ENCODE measurements at regions not wholly inside any gene's neighbourhood (a gene's known extent, or its start where the extent isn't known, plus 50 kb on each side); places are given as distances from the start of the nearest gene placed in this dataset.

GRCh38 chr5:88488561-88488960 lies 219.9 kb upstream of the TMEM161B start:
- TF ChIP-seq SP1 (CRISPR knock-in tag; conservative IDR thresholded peaks at IDR 0.05) (no peak), CTCF (IDR thresholded peaks at IDR 0.05) (no peak), ZNF121 (CRISPR knock-in tag; IDR thresholded peaks at IDR 0.05) (no peak), NR1H2 (CRISPR knock-in tag; IDR thresholded peaks at IDR 0.05) (no peak), ATF3 (CRISPR knock-in tag; conservative IDR thresholded peaks at IDR 0.05) (no peak), ARID4B (CRISPR knock-in tag; IDR thresholded peaks at IDR 0.05; ENCODE audit: borderline replicate concordance) (no peak), MYBL2 (CRISPR knock-in tag; IDR thresholded peaks at IDR 0.05) (no peak), E2F4 (CRISPR knock-in tag; IDR thresholded peaks at IDR 0.05; ENCODE audit: borderline replicate concordance, low read depth) (no peak)
